IMR-90 (cell line): ENCODE measurements at regions not wholly inside any gene's neighbourhood (a gene's known extent, or its start where the extent isn't known, plus 50 kb on each side); places are given as distances from the start of the nearest gene placed in this dataset.
A peak's percentile ranks its signal among the peaks of the same experiment; 100 is the strongest.

ENCODE experiments used
- ATAC-seq: fragments of 200-7000 bp; cut with Tn5 transposase; 2 replicates; pipeline ENCODE4 v1.9.1; 2020; ENCODE audit warnings: low read depth, mild to moderate bottlenecking, moderate library complexity
- BruUV-seq: library from RNA; stranded (reverse); fragments of 400-500 nt; replicated peaks from 2 replicates; lab custom pipeline; 2021; lab: Mats Ljungman, UMichigan
- CTCF ChIA-PET: fragments of 300-600 bp; formaldehyde crosslinking; extraction: SDS; loops from one replicate; lab custom pipeline; 2021; ENCODE audit warnings: antibody characterized with exemption; lab: Yijun Ruan, JAX
- POLR2A ChIA-PET: fragments of 300-600 bp; sonication (Branson Sonifier 250); formaldehyde crosslinking; loops from one replicate; lab custom pipeline; 2022; ENCODE audit warnings: antibody characterized with exemption; ENCODE audit not compliant: unreplicated experiment; lab: Charles Lee
- DNase-seq: peaks from one replicate; pipeline ENCODE4 v3.0.0; 2013
- H2AFZ ChIP-seq: replicated peaks from 2 replicates; pipeline ENCODE3; 2013; ENCODE audit warnings: low read length, mild to moderate bottlenecking; ENCODE audit not compliant: poor library complexity
- H2AK5ac ChIP-seq: 2 replicates; pipeline ENCODE4 v1.6.1; 2013; ENCODE audit warnings: low read depth, low read length, inconsistent platforms
- H2AK9ac ChIP-seq: replicated peaks from 2 replicates; pipeline ENCODE3; 2013; ENCODE audit warnings: mild to moderate bottlenecking, low read depth, low read length, moderate library complexity; ENCODE audit not compliant: poor library complexity
- H2BK120ac ChIP-seq: 2 replicates; pipeline ENCODE4 v1.6.1; 2013; ENCODE audit warnings: low read depth, low read length, inconsistent platforms
- H2BK15ac ChIP-seq: 3 replicates; pipeline ENCODE4 v1.6.1; 2013; ENCODE audit warnings: low read depth, low read length, inconsistent platforms
- H2BK20ac ChIP-seq: 2 replicates; pipeline ENCODE4 v1.6.1; 2013; ENCODE audit warnings: low read depth, mild to moderate bottlenecking, inconsistent platforms, low read length, moderate library complexity
- H2BK5ac ChIP-seq: 2 replicates; pipeline ENCODE4 v1.6.1; 2013; ENCODE audit warnings: mild to moderate bottlenecking, low read depth, low read length, inconsistent platforms; ENCODE audit not compliant: poor library complexity, severe bottlenecking
- H3K14ac ChIP-seq: replicated peaks from 2 replicates; pipeline ENCODE4 v1.6.1; 2013; ENCODE audit warnings: low read depth, low read length, inconsistent platforms
- H3K18ac ChIP-seq: 2 replicates; pipeline ENCODE4 v1.6.1; 2013; ENCODE audit warnings: low read depth, low read length, control low read depth
- H3K23ac ChIP-seq: 2 replicates; pipeline ENCODE4 v1.6.1; 2013; ENCODE audit warnings: low read depth, low read length, inconsistent platforms
- H3K27ac ChIP-seq: 2 replicates; pipeline ENCODE4 v1.5.1; 2013; ENCODE audit warnings: mild to moderate bottlenecking, control low read depth, low read length; ENCODE audit not compliant: insufficient read depth
- H3K27me3 ChIP-seq: 2 replicates; pipeline ENCODE4 v1.6.1; 2013; ENCODE audit warnings: low read length; ENCODE audit not compliant: control insufficient read depth, insufficient read depth
- H3K36me3 ChIP-seq: 2 replicates; pipeline ENCODE4 v1.6.1; 2013; ENCODE audit warnings: low read length, mixed read lengths; ENCODE audit not compliant: control insufficient read depth, insufficient read depth
- H3K4ac ChIP-seq: 2 replicates; pipeline ENCODE4 v1.6.1; 2013; ENCODE audit warnings: low read depth, low read length, inconsistent platforms
- H3K4me1 ChIP-seq: 2 replicates; pipeline ENCODE4 v1.6.1; 2013; ENCODE audit warnings: low read length, mixed read lengths; ENCODE audit not compliant: control insufficient read depth, insufficient read depth
- H3K4me2 ChIP-seq: 2 replicates; pipeline ENCODE4 v1.6.1; 2013; ENCODE audit warnings: low read depth, mild to moderate bottlenecking, control low read depth, low read length, moderate library complexity
- H3K4me3 ChIP-seq: 2 replicates; pipeline ENCODE4 v1.5.1; 2013; ENCODE audit warnings: low read depth, mild to moderate bottlenecking, control low read depth, low read length, moderate library complexity; ENCODE audit not compliant: insufficient read depth
- H3K56ac ChIP-seq: 2 replicates; pipeline ENCODE4 v1.6.1; 2013; ENCODE audit warnings: low read length, inconsistent platforms; ENCODE audit not compliant: insufficient read depth; ENCODE audit errors: extremely low read depth
- H3K79me1 ChIP-seq, 2 experiments: 2 replicates each; pipeline ENCODE4 v1.6.1; 2013; ENCODE audit warnings: low read length in 2 of 2, inconsistent platforms in 1 of 2, low read depth in 1 of 2
- H3K9ac ChIP-seq: 2 replicates; pipeline ENCODE4 v1.6.1; 2013; ENCODE audit warnings: low read depth, low read length, control low read depth
- H3K9me1 ChIP-seq: 2 replicates; pipeline ENCODE4 v1.6.1; 2013; ENCODE audit warnings: low read length, inconsistent platforms; ENCODE audit not compliant: insufficient read depth
- H3K9me3 ChIP-seq: 2 replicates; pipeline ENCODE4 v1.6.1; 2013; ENCODE audit warnings: low read length; ENCODE audit not compliant: control insufficient read depth, insufficient read depth
- H4K20me1 ChIP-seq: 2 replicates; pipeline ENCODE4 v1.6.1; 2013; ENCODE audit warnings: low read length, inconsistent platforms; ENCODE audit not compliant: insufficient read depth
- H4K5ac ChIP-seq: 2 replicates; pipeline ENCODE4 v1.6.1; 2013; ENCODE audit warnings: mild to moderate bottlenecking, low read depth, low read length, control low read depth
- H4K8ac ChIP-seq, 2 experiments: 2 replicates each; pipeline ENCODE4 v1.6.1; 2013; ENCODE audit warnings: low read depth in 2 of 2, low read length in 2 of 2, control low read depth in 1 of 2, inconsistent platforms in 1 of 2
- H4K91ac ChIP-seq: 2 replicates; pipeline ENCODE4 v1.6.1; 2013; ENCODE audit warnings: low read depth, low read length, inconsistent platforms; ENCODE audit not compliant: insufficient read depth
- FOS ChIP-seq: fragments of 150-350 bp; IDR thresholded peaks from 2 replicates; pipeline ENCODE4 v1.6.1; 2016; ENCODE audit warnings: low read depth, low read length
- MAFK ChIP-seq: IDR thresholded peaks from 2 replicates; pipeline ENCODE4 v1.6.1; 2012; ENCODE audit warnings: low read depth, low read length, improper control_type of control experiment
- MAZ ChIP-seq: IDR thresholded peaks from 2 replicates; pipeline ENCODE4 v1.6.1; 2012; ENCODE audit warnings: low read depth, mild to moderate bottlenecking, low read length, improper control_type of control experiment, moderate library complexity, borderline replicate concordance
- MXI1 ChIP-seq: IDR thresholded peaks from 2 replicates; pipeline ENCODE4 v1.6.1; 2012; ENCODE audit warnings: low read depth, mild to moderate bottlenecking, low read length, moderate library complexity, borderline replicate concordance
- POLR2A ChIP-seq: IDR thresholded peaks from 2 replicates; pipeline ENCODE4 v1.6.1; 2012; ENCODE audit warnings: mild to moderate bottlenecking, low read depth, low read length
- RAD21 ChIP-seq: IDR thresholded peaks from 2 replicates; pipeline ENCODE4 v1.6.1; 2012; ENCODE audit warnings: low read length, improper control_type of control experiment
- RFX5 ChIP-seq: IDR thresholded peaks from 2 replicates; pipeline ENCODE4 v1.8.0; 2012; ENCODE audit warnings: low read depth, mild to moderate bottlenecking, low read length, moderate library complexity
- SMC3 ChIP-seq: fragments of 150-350 bp; IDR thresholded peaks from 2 replicates; pipeline ENCODE4 v1.6.1; 2016; ENCODE audit warnings: low read depth, mild to moderate bottlenecking, antibody characterized with exemption, low read length, moderate library complexity
- WGBS, 2 experiments: methylation state at CpG; one replicate each; pipeline versions ENCODE4 v1.1.5 to v1.1.7; 2013; ENCODE audit warnings: missing lambda C conversion rate in 2 of 2; ENCODE audit not compliant: insufficient read length in 1 of 2; ENCODE audit errors: extremely low coverage in 2 of 2; 5-methylcytosine and 5-hydroxymethylcytosine counted together
- dilution Hi-C: fragments of 300-500 bp; cut with HindIII; formaldehyde crosslinking; loops from one replicate; pipeline ENCODE4 v1.14.3; 2018; ENCODE audit warnings: low sequenced_read_pairs; ENCODE audit not compliant: unreplicated experiment
- in situ Hi-C: fragments of 300-500 bp; cut with MboI; formaldehyde crosslinking; loops from 3 replicates; pipeline ENCODE4 v1.14.3; 2019; ENCODE audit warnings: low sequenced_read_pairs, inconsistent platforms, mixed read lengths
- intact Hi-C: fragments of 100-400 bp; cut with micrococcal nuclease; formaldehyde crosslinking; loops from 2 replicates; pipeline ENCODE4 v1.10.0; 2022
- TF ChIP-seq, protein P1 (sequence below): conservative IDR thresholded peaks from 2 replicates; pipeline ENCODE4 v1.5.1; 2012; ENCODE audit warnings: mild to moderate bottlenecking, low read depth, low read length, improper control_type of control experiment
- TF ChIP-seq, protein P2 (sequence below): fragments of 150-350 bp; IDR thresholded peaks from 2 replicates; pipeline ENCODE4 v1.6.1; 2017; ENCODE audit warnings: mild to moderate bottlenecking, antibody characterized with exemption, low read length, low read depth

DNA sequence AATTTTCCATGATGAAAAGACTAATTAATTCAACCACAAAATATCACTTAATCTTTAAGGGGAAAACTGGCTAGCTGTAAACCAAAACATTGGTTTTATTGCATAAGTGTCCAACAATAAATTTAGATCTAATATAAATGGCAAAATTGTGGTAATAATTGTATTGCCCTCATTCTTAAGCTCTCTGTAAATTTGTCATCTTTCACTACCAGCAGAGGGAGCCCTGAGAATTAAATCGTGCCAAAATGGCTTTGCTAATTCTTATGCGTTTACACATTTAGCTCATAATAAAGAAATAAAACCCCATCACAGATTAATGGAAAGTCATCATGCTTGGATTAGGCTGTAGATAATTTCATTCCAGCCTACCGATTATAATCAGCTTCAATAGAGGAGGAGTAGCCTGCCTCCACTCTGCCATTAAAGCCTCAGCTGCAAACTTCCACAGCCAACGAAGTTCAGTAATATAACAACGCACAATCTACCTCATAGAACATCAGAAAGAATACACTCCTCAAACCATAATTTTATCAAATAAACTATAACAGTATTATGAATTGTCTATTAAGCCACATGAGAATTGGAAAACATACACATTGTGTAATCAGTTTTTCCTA, 70.0 kb upstream of the ATP5MC3 start:
- in situ Hi-C loops, result loop anchor here (25.0 kb wide), 1 partner anchor 214 kb away; no protein-coding TSS in a partner anchor
- TF ChIP-seq FOS (no peak), MAZ (no peak), MXI1 (no peak), SMC3 (peak; percentile 51), MAFK (no peak), RFX5 (no peak), RAD21 (peak; percentile 37; the same call in 1 of the 2 replicates), POLR2A (no peak)
- TF ChIP-seq, protein P1, sequence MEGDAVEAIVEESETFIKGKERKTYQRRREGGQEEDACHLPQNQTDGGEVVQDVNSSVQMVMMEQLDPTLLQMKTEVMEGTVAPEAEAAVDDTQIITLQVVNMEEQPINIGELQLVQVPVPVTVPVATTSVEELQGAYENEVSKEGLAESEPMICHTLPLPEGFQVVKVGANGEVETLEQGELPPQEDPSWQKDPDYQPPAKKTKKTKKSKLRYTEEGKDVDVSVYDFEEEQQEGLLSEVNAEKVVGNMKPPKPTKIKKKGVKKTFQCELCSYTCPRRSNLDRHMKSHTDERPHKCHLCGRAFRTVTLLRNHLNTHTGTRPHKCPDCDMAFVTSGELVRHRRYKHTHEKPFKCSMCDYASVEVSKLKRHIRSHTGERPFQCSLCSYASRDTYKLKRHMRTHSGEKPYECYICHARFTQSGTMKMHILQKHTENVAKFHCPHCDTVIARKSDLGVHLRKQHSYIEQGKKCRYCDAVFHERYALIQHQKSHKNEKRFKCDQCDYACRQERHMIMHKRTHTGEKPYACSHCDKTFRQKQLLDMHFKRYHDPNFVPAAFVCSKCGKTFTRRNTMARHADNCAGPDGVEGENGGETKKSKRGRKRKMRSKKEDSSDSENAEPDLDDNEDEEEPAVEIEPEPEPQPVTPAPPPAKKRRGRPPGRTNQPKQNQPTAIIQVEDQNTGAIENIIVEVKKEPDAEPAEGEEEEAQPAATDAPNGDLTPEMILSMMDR, result peak; percentile 62
- TF ChIP-seq, protein P2, sequence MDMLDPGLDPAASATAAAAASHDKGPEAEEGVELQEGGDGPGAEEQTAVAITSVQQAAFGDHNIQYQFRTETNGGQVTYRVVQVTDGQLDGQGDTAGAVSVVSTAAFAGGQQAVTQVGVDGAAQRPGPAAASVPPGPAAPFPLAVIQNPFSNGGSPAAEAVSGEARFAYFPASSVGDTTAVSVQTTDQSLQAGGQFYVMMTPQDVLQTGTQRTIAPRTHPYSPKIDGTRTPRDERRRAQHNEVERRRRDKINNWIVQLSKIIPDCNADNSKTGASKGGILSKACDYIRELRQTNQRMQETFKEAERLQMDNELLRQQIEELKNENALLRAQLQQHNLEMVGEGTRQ, result no peak
- no CpG with 5 or more reads among the region's 5 CpGs for WGBS, 2 experiments

More for the DNA sequence above, 70.0 kb upstream of the ATP5MC3 start:
- Histone ChIP-seq H3K56ac (no peak overlapping the region), H2AK5ac (no peak overlapping the region), H3K27me3 (peaks cover 9% of the 10 kb centered on the region), H3K18ac (no peak overlapping the region), H2BK5ac (no peak overlapping the region), H3K14ac (no peak overlapping the region), H2BK120ac (no peak overlapping the region), H2BK20ac (no peak overlapping the region), H3K4me2 (no peak overlapping the region), H3K4ac (no peak overlapping the region), H3K4me1 (no peaks in the 10 kb centered on the region), H4K91ac (no peak overlapping the region), H3K9me1 (no peaks in the 10 kb centered on the region), H3K9me3 (no peaks in the 10 kb centered on the region), H3K36me3 (no peaks in the 10 kb centered on the region), H3K4me3 (no peak overlapping the region), H3K23ac (no peak overlapping the region), H3K27ac (no peak overlapping the region), H4K5ac (no peak overlapping the region), H3K9ac (no peak overlapping the region), H4K20me1 (no peaks in the 10 kb centered on the region), H2AFZ (no peak overlapping the region), H2BK15ac (no peak overlapping the region), H3K79me1 (no peaks in the 10 kb centered on the region), H2AK9ac (no peak overlapping the region), H4K8ac (no peak overlapping the region)
- ATAC-seq (peak; percentile 62), DNase-seq (peak; percentile 40)
- CTCF ChIA-PET, result interaction anchor here (0.6 to 2.8 kb wide), 26 partner anchors 10 to 852 kb away, joined by 3 to 42 read pairs (median 3); no protein-coding TSS in a partner anchor
- dilution Hi-C loops (no loop called here), intact Hi-C loops (loop anchor here (5.0 kb wide), 1 partner anchor 846 kb away; the partner anchor contains the start of gene HOXD12)
- POLR2A ChIA-PET, result no interaction called here
- BruUV-seq, result no TSS peak
